Stimulated activated CD8-positive, alpha-beta memory T cell treated with anti-CD3 and anti-CD28 coated beads, Interleukin-7, amount 100 ng/mL, for 4 hours (primary cell): ENCODE measurements at regions not wholly inside any gene's neighbourhood (a gene's known extent, or its start where the extent isn't known, plus 50 kb on each side); places are given as distances from the start of the nearest gene placed in this dataset.
"Not testable (repeated sequence)": the region's sequence is repeated elsewhere in the genome, so short reads cannot be mapped to it uniquely, and the experiment has no call there.

ENCODE experiments used
- DNase-seq, 2 donors: peaks; one replicate each; pipeline ENCODE4 v3.0.0-alpha.2; 2020; ENCODE audit warnings: low read depth in 2 of 2

DNA sequence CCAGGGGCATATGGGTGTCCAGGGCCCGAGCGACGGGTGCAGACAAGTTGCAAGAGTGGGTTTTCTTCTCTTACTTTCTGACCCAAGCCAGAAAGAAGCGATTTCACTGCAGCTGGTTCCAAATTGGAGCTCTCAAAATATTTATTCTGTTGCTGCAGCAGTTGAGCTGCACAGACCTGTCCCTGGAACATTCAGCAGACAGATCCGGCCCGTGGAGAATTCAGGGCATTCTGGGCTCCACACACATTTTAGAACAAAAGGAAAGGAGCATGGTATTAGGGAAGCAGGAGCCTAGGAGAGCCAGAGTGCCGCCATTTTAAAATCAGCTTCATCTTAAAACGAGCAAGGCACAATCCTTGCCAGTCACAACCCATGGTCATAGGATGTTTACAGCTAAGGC lies 135.3 kb upstream of the TPM1 start:
- DNase-seq, result no peak

DNA sequence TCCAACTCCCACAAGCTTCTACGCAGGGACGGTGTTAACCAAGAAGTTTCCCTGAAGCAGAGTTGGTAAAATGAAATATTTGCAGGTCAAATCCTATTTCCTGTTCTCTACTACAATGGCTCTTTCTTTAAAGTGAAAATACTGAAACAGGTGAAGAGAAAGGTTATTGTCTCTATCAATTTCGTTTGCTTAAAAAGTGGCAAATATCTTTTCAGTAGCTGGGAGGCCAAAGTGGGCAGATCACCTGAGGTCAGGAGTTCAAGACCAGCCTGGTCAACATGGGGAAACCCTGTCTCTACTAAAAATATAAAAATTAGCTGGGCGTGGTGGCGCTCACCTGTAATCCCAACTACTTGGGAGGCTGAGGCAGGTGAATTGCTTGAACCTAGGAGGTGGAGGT lies 134.2 kb upstream of the TPM1 start:
- not testable (repeated sequence) for DNase-seq

DNA sequence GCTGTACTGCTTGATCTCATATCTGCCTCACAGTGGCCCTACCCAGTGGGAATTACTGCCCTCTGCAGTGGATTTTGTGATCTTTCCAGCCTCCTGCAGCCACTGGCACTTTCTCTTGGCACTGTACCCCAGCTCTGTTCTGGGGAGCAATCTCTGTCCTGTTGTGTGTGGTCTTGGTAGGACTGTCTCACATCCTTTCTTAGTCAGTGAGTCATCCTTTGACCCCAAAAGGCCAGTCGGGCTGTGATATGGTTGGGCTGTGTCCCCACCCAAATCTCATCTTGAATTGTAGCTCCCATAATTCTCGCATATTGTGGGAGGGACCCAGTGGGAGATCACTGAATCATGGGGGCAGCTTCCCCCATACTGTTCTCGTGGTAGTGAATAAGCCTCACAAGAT lies 133.3 kb upstream of the TPM1 start:
- no peak for DNase-seq

DNA sequence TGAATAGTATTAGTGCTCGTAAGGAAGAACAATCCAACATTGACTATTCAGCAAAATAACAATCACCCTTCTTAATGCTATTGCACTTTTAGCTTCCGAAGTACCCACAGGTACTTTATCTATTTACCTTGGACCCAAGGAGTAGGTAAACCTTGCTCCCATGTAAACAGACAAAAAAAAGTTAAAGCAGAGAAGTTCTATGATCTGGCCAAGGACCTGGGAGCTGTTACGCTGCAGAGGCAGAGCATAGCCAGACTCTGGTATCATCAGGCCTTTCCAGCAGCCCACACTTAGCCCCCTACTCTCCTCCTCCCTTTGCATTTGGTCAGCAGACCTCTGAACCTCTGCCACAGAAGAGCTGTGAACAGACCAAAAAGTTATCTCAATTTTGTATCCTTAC lies 130.3 kb upstream of the TPM1 start:
- no peak for DNase-seq

DNA sequence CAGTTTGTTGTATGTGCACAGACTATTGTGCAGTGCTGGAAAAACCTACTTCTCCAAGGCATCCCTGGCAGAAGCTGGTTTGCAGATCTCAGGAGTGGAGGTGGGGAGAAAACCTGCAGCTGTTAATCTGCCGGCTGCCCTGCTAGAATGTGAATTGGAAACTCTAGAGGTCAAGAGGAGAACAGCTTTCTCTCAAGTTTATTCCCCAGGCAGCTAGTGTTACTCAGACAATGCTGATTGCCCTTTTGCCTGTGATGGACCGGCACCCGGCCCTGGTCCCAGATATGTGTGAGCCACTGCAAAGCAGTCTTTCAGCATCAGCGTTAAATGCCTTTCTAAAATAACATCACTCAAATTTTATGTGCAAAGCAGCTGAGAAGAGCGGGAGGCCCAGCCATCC lies 129.7 kb upstream of the TPM1 start:
- DNase-seq, result no peak

DNA sequence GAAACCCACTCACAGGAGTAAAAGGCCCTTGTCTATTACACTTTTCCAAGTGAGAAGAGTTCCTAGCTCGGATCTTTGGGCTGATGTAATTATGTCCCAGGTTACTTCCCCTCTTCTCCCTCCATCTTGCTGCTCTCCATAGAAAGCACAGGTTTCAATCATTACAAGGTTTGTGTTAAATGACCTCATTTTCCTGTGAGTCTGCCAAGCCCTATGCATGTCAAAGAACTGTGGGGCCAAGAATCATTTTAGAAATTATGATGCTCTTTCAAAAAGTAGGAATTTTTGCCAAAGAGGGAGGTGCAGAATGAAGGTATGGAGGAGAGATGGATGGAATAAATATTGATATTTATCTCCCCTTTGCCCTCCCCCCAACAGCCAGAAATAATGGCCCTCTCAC lies 129.3 kb upstream of the TPM1 start:
- no peak for DNase-seq

DNA sequence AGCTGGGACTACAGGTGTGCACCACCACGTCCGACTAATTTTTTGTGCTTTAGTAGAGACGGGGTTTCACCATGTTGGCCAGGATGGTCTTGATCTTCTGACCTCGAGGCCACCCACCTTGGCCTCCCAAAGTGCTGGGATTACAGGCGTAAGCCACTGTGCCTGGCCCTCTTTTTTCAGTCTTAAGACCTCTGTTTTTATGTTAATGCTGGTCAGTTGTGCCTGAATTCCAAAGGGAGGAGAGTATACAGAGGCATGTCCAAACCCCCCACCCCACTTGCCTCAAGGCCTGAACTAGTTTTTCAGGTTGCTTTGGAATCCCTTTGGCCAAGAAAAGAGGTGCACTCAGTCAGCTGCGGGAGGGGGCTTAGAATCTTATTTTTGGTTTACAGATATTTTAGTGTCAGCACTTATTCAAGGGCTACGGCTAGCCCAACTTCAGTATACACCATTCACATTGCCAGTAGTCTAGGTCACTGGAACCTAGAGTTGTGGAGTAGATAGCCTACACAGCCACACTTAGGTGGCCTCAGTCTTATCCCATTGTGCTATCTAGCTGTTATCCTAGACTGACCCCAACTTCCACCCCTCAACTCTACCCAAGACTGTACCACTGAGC lies 128.0 kb upstream of the TPM1 start:
- DNase-seq, result no peak

DNA sequence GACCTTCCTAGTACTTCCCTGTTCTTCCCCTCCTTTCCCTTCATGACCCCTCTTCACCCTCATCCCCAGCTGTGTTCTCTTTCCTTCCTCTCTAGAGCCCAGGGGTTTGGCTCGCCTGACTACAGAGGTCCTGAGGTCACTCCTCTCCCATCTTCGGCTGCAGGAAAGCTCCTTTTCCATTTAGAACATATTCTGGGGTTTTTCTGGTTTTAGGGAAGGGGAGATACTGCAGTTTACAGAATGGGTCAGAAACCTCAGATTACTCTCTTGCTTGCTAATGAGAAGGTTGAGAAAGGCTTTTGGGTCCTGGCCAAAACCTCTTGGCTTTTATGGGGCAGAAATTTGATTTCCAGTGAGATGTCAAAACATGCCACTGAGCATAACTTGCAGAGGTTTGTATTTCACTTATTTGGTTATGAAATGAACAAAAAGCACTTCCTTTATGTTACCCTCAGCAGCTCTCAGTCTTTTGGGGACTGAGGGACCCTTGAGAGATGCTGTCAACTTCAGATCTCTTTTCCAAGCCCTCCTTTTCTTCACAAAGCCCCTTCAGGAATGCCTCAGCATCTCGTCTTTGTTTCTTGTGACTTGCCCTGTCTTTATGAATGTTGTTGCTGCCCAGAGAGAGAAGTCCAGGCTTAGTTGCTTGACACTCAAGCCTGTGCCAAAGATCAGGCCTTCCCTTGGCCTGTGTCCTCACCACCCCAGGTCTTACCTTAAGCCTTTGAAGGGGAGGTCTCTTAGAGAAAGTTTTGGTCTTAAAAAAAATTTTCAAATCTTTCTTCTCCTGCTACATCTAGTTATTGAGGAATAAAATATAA lies 121.7 kb upstream of the TPM1 start:
- DNase-seq, result no peak

DNA sequence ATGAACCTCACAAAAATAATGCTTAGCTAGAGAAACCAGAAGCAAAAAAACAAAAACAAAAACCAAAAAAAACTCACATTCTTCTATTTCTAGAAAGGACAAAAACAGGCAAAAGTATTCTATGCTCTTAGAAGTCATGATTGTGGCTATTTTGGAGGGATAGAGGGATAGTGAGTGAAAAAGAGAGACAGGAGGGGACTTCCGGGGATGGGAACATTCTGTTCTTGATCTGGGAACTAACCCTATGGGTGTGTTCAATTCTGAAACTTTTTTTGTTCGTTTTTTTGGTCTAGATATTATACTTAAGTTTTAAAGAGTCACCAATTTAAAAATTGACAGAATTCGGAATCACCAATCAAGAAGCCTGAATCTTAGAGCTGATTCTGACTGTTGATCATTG lies 120.0 kb upstream of the TPM1 start:
- DNase-seq, result no peak

DNA sequence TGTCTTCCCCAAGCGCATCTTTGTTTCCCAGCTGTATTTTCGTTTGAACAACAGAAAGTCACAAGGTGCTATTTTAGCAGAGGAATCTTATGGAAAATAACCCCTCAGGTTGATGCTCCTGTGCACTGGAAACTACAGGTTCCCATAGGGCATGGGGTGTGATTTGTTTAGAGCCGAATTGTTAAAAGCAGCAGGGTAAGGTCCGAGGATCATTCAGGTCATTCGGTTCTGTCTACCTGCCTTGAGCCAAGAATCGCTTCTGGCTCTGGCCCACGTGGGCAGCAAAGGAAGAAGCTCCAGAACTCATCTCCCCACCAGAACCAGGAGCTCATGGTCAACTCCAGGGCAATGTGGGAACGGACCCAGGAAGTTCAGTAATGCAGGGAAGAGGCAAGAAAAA lies 116.7 kb upstream of the TPM1 start:
- DNase-seq, result no peak

DNA sequence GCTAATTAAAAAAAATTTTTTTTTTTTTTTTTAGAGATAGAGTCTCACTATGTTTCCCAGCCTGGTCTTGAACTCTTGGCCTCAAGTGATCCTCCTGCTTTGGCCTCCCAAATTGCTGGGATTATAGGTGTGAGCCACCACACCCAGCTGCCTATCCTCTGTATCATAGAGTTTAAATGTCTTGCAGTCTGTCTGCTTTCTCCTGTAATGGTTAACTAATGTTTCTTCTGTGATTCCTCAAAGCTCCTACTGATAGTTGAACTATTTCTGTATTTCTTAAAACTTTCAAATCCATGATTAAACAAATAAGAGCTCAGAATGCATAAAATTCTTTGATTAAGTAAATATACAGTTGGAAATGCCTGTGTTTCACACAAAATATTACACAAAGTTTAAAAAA lies 115.4 kb upstream of the TPM1 start:
- DNase-seq, result no peak

DNA sequence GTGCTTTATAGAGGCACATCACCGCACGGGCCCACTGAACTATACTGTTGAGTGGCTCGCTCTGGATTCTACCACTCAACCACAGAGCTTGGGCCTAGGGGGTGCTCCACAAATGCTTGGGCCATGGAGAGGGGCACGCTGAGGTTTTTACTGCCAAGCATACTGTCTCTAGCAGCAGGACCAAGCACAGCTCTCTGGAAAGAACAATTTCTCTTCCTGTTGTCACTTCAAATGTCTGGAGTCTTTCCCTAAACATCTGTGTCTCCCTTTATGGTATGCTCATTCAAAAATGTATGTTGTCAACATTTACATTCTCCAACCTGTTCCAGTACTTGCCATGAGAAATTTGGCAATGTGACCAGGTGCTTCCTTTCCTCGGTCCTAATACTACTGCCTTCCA lies 114.7 kb upstream of the TPM1 start:
- no peak for DNase-seq

DNA sequence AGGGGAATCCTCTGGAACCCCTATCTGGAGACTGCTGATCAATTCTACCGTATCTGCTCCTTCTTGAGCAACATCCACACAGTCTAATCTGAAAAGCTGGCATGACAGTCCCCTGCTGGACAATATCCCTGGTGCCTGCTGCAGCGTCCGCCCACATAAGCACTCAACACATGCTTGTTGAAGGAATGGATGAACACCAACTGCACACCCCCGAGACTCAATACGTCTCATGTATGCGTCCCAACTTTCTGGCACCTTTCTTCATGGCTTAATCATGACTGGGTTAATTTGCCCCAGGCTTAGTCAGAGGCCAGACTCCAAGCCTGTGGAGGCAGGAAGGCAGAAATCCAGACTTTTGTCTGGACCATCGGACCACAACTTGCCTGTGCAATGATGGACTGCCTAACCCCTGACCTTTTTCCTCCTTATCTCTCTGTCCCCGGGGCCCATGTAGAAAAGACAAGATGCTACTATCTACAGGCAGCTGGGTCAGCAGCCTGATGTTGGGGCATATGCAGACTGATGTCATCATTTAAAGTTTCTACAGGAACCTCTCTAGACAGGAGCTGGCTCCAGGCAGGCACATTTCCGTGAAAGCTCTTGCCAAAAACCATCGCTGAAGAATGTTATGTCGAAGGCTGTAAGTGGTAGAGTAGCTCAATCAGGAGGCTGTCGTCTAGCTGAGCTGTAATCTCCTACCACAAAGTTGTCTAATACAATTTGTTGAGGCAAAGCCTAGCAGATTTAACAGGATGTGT lies 114.1 kb upstream of the TPM1 start:
- no peak for DNase-seq

DNA sequence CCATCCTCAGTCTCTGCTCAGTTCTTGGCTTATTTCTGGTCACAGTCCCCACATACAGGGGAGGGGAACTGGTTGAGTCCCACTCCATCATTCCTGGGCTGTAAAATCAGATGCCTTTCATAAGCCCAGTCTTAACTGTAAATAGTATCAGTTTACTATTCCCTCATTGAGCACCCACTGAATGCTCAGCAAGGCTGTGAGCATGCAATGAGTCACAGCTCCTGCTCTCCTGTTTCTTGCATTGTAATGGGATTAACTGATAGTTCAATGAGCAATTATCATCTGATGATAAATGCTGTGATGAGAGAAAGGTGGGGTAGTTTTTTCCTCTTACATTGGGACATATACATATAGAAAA lies 113.6 kb upstream of the TPM1 start:
- no peak for DNase-seq

DNA sequence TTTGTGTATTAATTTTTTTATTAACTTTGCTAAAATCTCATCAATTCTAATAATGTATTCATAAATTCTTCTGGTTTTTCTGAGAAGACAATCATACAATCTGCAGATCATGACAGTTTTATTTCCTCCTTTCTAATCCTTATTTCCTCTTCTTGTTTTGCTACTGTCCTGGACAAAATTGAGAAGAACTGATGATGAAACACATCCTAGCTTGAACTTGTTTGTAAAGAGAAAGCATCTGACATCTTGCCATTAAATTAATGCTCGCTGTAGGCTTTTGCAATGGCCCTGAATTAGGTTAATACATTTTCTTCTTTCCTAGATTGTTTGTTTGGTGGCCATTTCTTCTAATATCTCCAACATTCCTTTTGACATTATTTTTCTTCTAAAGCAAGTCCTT lies 110.9 kb upstream of the TPM1 start:
- DNase-seq, result no peak

DNA sequence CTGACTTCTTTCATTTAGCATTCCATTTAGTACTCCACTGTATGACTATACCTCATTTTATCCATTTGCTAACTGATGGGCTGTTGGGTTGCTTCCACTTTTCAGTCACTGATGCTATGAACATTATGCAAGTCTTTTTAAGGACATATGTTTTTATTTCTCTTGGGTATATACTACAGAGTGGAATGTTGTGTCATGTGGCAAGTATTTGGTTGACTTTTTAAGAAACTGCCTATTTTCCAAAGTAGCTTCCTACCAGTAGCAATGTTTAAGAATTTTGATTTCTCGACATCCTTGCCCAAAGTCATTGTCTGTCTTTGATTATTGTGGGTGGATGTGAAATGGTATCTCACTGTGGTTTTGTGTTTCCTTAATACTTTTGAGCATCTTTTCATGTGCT lies 110.1 kb upstream of the TPM1 start:
- no peak for DNase-seq

DNA sequence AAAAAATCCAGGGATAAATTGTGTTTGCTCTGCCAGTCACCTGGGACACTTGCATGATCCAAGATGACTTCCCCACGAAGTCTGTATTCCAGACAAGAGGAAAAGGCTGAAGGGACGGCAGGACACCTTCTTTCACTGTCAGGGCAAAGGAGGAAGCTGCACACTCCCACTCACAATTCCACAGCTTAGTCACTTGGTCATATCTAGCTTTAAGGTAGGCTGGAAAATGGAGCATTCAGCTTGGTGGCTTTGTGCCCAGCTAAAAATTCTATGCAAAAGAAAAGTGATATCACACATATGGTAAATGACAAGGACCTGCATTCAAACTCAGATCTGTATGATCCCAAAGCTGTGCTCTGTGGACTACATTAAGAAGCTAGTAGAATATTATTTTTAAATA lies 109.2 kb upstream of the TPM1 start:
- DNase-seq, result no peak

DNA sequence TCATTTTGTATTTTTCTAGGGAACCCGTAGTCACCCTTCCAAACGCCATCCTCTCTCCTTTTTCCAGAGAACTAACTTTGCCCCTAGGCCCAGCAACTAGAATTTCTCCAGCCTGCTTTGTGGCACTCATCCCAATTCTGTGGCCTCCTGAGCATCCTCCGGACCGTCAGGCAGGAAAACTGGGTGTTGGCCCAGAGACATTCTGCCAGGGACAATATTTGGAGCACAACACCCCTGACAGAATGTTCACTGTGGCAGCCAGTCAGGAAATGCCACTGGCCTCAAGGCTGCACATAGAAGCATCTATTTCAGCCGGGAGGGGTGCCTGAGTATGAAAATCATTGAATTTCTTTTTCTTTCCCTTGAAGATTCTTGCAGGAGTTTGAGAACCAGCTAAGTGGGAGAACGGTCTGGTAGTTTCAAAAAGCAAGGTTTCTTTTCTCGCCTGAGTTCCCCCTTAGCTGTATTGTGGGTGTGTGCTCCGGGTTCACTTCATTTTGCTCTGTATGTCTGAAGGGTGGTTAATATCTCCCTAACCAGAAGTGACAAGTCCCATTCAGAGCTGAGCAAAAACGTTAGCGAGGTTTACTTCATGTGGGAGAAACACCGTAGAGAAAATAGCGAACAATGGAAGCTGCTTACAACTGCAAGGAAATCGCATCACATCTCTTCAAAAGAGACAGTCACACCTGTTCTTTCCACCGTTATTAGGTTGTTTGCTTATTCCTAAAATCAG lies 108.1 kb upstream of the TPM1 start:
- no peak for DNase-seq

DNA sequence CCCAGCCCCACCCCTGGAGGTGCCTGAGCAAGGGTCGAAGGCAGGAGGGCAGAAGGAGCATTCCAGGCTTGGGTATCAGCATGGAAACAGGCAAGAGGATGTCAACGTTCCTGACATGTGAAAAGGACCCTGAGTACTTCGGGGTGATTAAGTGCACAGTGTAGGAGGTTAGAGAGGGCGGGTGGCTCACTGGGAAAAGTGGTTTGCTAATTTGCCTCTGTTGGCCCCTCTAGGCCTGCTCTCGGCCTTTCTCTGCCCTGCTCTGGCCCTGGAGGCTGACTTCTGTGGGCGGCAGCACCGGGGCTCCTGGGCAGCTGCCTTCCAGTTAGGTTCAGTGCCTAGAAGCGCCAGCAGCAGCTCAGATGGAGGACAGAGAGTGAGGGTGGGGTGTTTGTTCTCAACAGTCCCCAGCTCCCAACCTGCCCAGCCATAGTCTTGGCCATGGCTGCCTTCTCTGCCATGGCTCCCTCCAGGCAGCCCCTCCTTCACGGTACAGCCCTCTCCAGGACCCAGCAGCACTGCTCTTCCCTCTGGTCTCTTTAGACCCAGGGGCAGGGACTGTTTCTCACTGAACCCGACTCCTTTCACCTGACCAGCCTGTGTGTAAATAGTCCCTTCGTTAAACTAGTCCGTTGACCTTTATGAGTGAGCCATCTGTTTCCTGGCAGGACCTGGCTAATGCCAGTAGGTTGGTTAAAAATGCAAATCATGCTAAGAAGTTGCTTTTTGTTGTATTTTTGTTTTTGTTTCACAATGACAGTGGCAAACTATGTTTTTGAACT lies 107.1 kb upstream of the TPM1 start:
- no peak for DNase-seq

DNA sequence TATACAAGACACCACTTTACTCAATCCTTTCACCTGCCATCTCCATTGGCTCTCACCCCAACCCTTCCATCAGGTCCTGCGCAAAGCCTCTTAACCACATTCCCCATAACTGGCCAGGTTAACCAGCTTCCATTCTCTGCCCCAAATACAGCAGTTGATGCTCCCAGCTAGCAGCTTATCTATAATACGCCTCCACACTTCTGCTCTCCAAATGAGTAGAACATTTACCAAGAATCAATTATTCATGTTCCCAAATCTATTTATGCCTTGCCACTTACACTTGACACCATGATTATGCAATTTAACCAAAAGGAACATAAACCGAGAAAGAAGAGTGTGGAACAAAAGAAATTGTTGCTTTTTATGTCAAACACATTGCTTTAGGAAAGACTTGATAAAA lies 103.7 kb upstream of the TPM1 start:
- no peak for DNase-seq

DNA sequence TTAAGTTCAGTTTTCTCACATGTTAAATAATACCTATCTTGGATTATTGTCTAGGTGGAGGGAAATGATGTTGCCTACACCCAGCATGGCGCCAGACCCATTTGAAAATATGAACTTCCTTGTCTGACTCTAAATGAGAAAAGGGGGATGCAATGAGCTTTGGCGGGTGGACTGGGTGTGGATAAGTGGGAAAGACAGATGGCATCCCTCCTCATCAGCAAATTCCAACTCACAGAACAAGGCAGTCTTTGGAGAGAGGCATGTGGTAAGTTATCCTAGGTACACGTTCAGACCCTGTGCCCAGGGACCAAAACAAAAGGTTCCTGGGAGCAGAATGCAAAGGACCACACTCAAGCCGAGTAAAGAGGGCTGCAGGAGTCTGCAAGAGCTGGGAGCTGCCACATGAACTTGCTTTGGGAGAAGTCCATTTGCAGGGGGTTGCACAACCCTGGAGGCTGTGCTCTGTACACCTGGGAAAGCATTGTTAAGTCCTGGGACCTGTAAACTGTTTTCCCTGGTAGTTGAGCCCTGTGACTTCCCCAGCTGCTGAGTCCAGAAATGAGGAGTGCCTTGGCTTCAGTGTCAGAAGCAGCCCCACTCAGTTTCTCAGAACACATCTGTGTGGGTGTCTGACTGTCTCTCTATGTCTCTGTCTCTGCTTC lies 102.3 kb upstream of the TPM1 start:
- DNase-seq, result no peak
